GM21447 (cell line): ENCODE measurements at regions not wholly inside any gene's neighbourhood (a gene's known extent, or its start where the extent isn't known, plus 50 kb on each side); places are given as distances from the start of the nearest gene placed in this dataset.

Source experiments
- ATAC-seq: cut with Tn5 transposase; IDR thresholded peaks from one replicate; pipeline ENCODE4 v1.9.1; 2021; ENCODE audit not compliant: unreplicated experiment

- ATAC-seq: no peak
Observed at GRCh38 chr11:90380206-90380605, 157.4 kb upstream of the CHORDC1 start.

GRCh38 chr11:90373971-90374370 is 151.1 kb upstream of the CHORDC1 start:
- ATAC-seq: no peak

GRCh38 chr11:90364527-90364926 is 141.7 kb upstream of the CHORDC1 start:
- ATAC-seq: no peak

- ATAC-seq: no peak
Observed at GRCh38 chr11:90363739-90364138, 140.9 kb upstream of the CHORDC1 start.

GRCh38 chr11:90355200-90355599 is 132.4 kb upstream of the CHORDC1 start:
- no peak for ATAC-seq

- no peak for ATAC-seq
Observed at GRCh38 chr11:90349731-90350130, 126.9 kb upstream of the CHORDC1 start.

GRCh38 chr11:90344546-90344945 is 121.7 kb upstream of the CHORDC1 start:
- no peak for ATAC-seq

- ATAC-seq: no peak
Observed at GRCh38 chr11:90343673-90344072, 120.8 kb upstream of the CHORDC1 start.

GRCh38 chr11:90341986-90342385 is 119.1 kb upstream of the CHORDC1 start:
- no peak for ATAC-seq

GRCh38 chr11:90332415-90332814 is 109.6 kb upstream of the CHORDC1 start:
- ATAC-seq: no peak

GRCh38 chr11:90330632-90331031 is 107.8 kb upstream of the CHORDC1 start:
- no peak for ATAC-seq

- no peak for ATAC-seq
Observed at GRCh38 chr11:90329043-90329442, 106.2 kb upstream of the CHORDC1 start.

- ATAC-seq: no peak
Observed at GRCh38 chr11:90326647-90327046, 103.8 kb upstream of the CHORDC1 start.

GRCh38 chr11:90323289-90323688 is 100.4 kb upstream of the CHORDC1 start:
- ATAC-seq: no peak

GRCh38 chr11:90321018-90321417 is 98.2 kb upstream of the CHORDC1 start:
- ATAC-seq: no peak

GRCh38 chr11:90318651-90319050 is 95.8 kb upstream of the CHORDC1 start:
- ATAC-seq: no peak

GRCh38 chr11:90310210-90310609 is 87.4 kb upstream of the CHORDC1 start:
- no peak for ATAC-seq

- ATAC-seq: no peak
Observed at GRCh38 chr11:90309693-90310092, 86.8 kb upstream of the CHORDC1 start.

- no peak for ATAC-seq
Observed at GRCh38 chr11:90294526-90294925, 71.7 kb upstream of the CHORDC1 start.

- no peak for ATAC-seq
Observed at GRCh38 chr11:90294091-90294490, 71.2 kb upstream of the CHORDC1 start.

- no peak for ATAC-seq
Observed at GRCh38 chr11:90288212-90288821, 65.5 kb upstream of the CHORDC1 start.

GRCh38 chr11:90286640-90287039 is 63.8 kb upstream of the CHORDC1 start:
- no peak for ATAC-seq

GRCh38 chr11:90284171-90284570 is 61.3 kb upstream of the CHORDC1 start:
- ATAC-seq: no peak
